HAP-1 (cell line): ENCODE measurements at regions not wholly inside any gene's neighbourhood (a gene's known extent, or its start where the extent isn't known, plus 50 kb on each side); places are given as distances from the start of the nearest gene placed in this dataset.

Experiments
- DNase-seq, 2 experiments: peaks; one replicate each; pipeline ENCODE4 v3.0.0-alpha.2; 2016 to 2020; ENCODE audit warnings: low spot score in 2 of 2
- H3K27me3 ChIP-seq: fragments of 250-450 bp; sonication (Bioruptor Pico); 2 replicates; pipeline ENCODE4 v1.5.1; 2020; ENCODE audit warnings: low read depth, mild to moderate bottlenecking, moderate library complexity
- H3K36me3 ChIP-seq: fragments of 250-450 bp; sonication (Bioruptor Pico); replicated peaks from 2 replicates; pipeline ENCODE4 v1.5.1; 2020; ENCODE audit warnings: mild to moderate bottlenecking
- H3K4me1 ChIP-seq: fragments of 250-450 bp; sonication (Bioruptor Pico); 2 replicates; pipeline ENCODE4 v1.5.1; 2020; ENCODE audit warnings: mild to moderate bottlenecking
- H3K4me3 ChIP-seq: fragments of 250-450 bp; sonication (Bioruptor Pico); 2 replicates; pipeline ENCODE4 v1.5.1; 2020; ENCODE audit warnings: mild to moderate bottlenecking, moderate library complexity
- H3K9me3 ChIP-seq: fragments of 250-450 bp; sonication (Bioruptor Pico); 2 replicates; pipeline ENCODE4 v1.5.1; 2020; ENCODE audit warnings: mild to moderate bottlenecking, moderate library complexity
- in situ Hi-C: fragments of 300-500 bp; cut with MboI; formaldehyde crosslinking; loops from 3 replicates; pipeline ENCODE4 v1.14.3; 2020; ENCODE audit warnings: low sequenced_read_pairs, inconsistent platforms, mixed read lengths

- DNase-seq = no peak
- Histone ChIP-seq H3K4me1 (no peaks in the 10 kb centered on the region; the same call in 1 of the 2 replicates), H3K4me3 (no peak overlapping the region), H3K36me3 (no peaks in the 10 kb centered on the region; the same call in 1 of the 2 replicates), H3K27me3 (no peaks in the 10 kb centered on the region), H3K9me3 (no peaks in the 10 kb centered on the region; the same call in 1 of the 2 replicates)
- in situ Hi-C loops = no loop called here
These were observed 457.3 kb downstream of the RIT2 start for GRCh38 chr18:42658171-42658570.

DNA sequence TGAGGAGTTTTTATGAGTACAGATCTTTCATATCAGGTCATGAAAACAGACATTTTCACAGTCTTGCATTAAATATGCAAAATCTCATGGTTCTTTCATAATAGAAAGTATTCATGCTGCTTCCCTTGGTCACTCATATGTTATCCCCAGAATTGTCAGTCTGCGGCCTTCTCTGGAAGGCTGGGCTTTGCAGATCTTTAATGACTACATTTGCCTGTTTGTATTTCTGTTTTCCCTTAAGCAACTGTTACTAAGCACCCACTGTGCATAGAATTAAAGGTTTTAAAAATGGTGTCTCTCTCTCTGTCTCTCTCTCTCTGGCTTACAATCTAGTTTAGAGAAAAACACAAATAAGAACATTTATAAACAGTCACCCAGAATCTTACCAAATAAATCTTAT lies 456.3 kb downstream of the RIT2 start:
- H3K36me3 ChIP-seq = no peaks in the 10 kb centered on the region; the same call in 1 of the 2 replicates
- in situ Hi-C loops = no loop called here
- H3K4me3 ChIP-seq = no peak overlapping the region
- no peaks in the 10 kb centered on the region for H3K4me1 ChIP-seq
- no peaks in the 10 kb centered on the region for H3K27me3 ChIP-seq
- no peak for DNase-seq
- no peaks in the 10 kb centered on the region; the same call in 1 of the 2 replicates for H3K9me3 ChIP-seq

DNA sequence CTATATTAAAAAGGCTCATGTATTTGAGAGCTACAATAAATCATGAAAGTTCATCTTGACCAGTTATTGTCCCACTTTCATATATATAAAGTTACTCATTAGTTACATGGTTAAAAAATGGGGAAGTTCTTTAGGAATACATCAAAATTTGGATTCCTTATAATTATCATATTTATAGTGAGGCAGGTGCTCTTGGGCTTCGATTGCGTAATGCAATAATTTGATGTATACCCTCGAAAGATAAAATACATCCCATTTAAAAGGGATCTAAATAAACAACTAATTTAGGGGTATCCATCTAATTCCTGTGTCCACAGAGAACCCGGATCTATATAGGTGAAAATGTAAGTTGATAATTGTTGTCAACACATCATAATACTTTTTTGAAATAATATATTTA lies 444.6 kb downstream of the RIT2 start:
- no peaks in the 10 kb centered on the region for H3K9me3 ChIP-seq
- H3K36me3 ChIP-seq = no peaks in the 10 kb centered on the region
- in situ Hi-C loops = no loop called here
- no peak overlapping the region for H3K4me3 ChIP-seq
- no peaks in the 10 kb centered on the region for H3K27me3 ChIP-seq
- H3K4me1 ChIP-seq = no peaks in the 10 kb centered on the region
- DNase-seq = no peak

DNA sequence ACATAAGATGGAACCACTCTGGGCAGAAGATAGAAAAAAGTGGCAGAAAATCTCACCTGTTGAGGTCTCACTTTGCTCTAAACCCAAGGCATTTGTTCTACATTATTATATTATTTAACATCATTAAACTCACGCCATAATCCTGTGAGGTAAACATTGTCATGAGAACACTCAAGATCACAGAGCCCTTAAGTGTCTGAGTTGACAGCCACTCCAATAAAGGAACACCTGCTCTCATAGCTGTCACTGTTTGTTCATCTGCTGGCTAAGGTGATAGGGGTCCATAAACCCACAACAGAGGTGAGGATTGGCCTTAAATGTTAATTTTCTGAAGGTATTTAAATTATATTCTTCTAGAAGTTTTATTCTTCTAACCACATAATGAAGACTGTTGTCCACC lies 439.7 kb downstream of the RIT2 start:
- no peaks in the 10 kb centered on the region for H3K4me1 ChIP-seq
- no peak overlapping the region for H3K4me3 ChIP-seq
- no peaks in the 10 kb centered on the region for H3K36me3 ChIP-seq
- no peaks in the 10 kb centered on the region for H3K27me3 ChIP-seq
- no peak for DNase-seq
- in situ Hi-C loops = no loop called here
- H3K9me3 ChIP-seq = no peaks in the 10 kb centered on the region

DNA sequence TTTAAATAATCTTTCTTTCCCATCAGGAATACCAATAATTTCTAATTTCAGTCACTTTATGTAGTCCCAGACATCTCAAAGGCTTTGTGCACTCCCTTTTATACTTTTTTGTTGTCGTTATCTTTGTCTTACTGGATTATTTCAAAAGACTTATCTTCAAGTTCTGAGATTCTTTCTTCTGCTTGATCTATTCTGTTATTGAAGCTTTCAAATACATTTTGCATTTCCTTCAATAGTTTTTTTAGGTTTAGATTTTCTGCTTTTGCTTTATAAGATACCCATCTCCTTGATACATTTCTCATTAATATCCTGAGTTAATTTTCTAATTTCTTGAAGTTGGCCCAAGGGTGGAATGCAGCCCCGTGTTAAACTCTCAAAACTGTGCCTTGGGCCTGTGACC lies 432.4 kb downstream of the RIT2 start:
- no peak for DNase-seq
- no peaks in the 10 kb centered on the region for H3K4me1 ChIP-seq
- peaks cover 2% of the 10 kb centered on the region; the same call in 1 of the 2 replicates for H3K9me3 ChIP-seq
- no peaks in the 10 kb centered on the region for H3K27me3 ChIP-seq
- no peaks in the 10 kb centered on the region for H3K36me3 ChIP-seq
- no peak overlapping the region for H3K4me3 ChIP-seq
- in situ Hi-C loops = no loop called here

- DNase-seq = no peak
- no peak overlapping the region for H3K4me3 ChIP-seq
- H3K9me3 ChIP-seq = no peaks in the 10 kb centered on the region
- in situ Hi-C loops = no loop called here
- no peaks in the 10 kb centered on the region for H3K4me1 ChIP-seq
- H3K36me3 ChIP-seq = no peaks in the 10 kb centered on the region
- no peaks in the 10 kb centered on the region for H3K27me3 ChIP-seq
These were observed 426.2 kb downstream of the RIT2 start for GRCh38 chr18:42689310-42689709.
